B cell (primary cell): ENCODE measurements at regions not wholly inside any gene's neighbourhood (a gene's known extent, or its start where the extent isn't known, plus 50 kb on each side); places are given as distances from the start of the nearest gene placed in this dataset.

Experiments
- ATAC-seq: fragments of 200-7000 bp; cut with Tn5 transposase; one replicate; pipeline ENCODE4 v1.10.0; 2021; ENCODE audit warnings: low read depth, mild to moderate bottlenecking, moderate number of reproducible peaks, moderate library complexity
- CTCF ChIA-PET: fragments of 350-600 bp; sonication (Branson Sonifier 250); formaldehyde crosslinking; loops from one replicate; lab custom pipeline; 2021; ENCODE audit warnings: antibody characterized with exemption, inconsistent platforms; lab: Charles Lee
- POLR2A ChIA-PET: fragments of 350-600 bp; sonication (Branson Sonifier 250); formaldehyde crosslinking; loops from one replicate; lab custom pipeline; 2021; ENCODE audit warnings: antibody characterized with exemption; lab: Charles Lee
- DNase-seq: peaks from one replicate; pipeline ENCODE4 v3.0.0; 2013
- H2AFZ ChIP-seq: 2 replicates; pipeline ENCODE4 v1.6.1; 2012; ENCODE audit warnings: mild to moderate bottlenecking, low read depth, low read length; ENCODE audit not compliant: insufficient read depth, poor library complexity, severe bottlenecking
- H3K27ac ChIP-seq, 2 donors: 1 replicate in 1 of 2; 2 replicates in 1 of 2; pipeline ENCODE4 v1.5.1; 2012 to 2013; ENCODE audit warnings: low read length in 2 of 2, mild to moderate bottlenecking in 2 of 2, moderate library complexity in 1 of 2
- H3K27me3 ChIP-seq, 4 experiments: fragments of 200-600 bp in 1 of 4; sonication (generic) in 1 of 4; replicated peaks in 1 of 4; 1 replicate in 2 of 4; 2 replicates in 2 of 4; pipeline versions ENCODE4 v1.6.1 to v1.7.0; 2013 to 2016; ENCODE audit warnings: low read length in 3 of 4, mild to moderate bottlenecking in 2 of 4, mixed read lengths in 1 of 4, moderate library complexity in 1 of 4; ENCODE audit not compliant: insufficient read depth in 4 of 4, control insufficient read depth in 3 of 4; ENCODE audit errors: control extremely low read depth in 1 of 4
- H3K36me3 ChIP-seq, 2 experiments: replicated peaks in 1 of 2; 1 replicate in 1 of 2; 2 replicates in 1 of 2; pipeline versions ENCODE4 v1.6.1 to v1.7.1; 2013; ENCODE audit warnings: low read length in 1 of 2; ENCODE audit not compliant: insufficient read depth in 2 of 2, control insufficient read depth in 1 of 2; ENCODE audit errors: control extremely low read depth in 1 of 2, extremely low read depth in 1 of 2
- H3K4me1 ChIP-seq, 2 donors: fragments of 200-600 bp in 1 of 2; sonication (generic) in 1 of 2; 1 replicate in 1 of 2; 2 replicates in 1 of 2; pipeline versions ENCODE4 v1.5.1 to v1.6.1; 2013 to 2017; ENCODE audit warnings: low read length in 2 of 2; ENCODE audit not compliant: control insufficient read depth in 2 of 2, insufficient read depth in 2 of 2
- H3K4me2 ChIP-seq: replicated peaks from 2 replicates; pipeline ENCODE3; 2012; ENCODE audit warnings: mild to moderate bottlenecking, low read depth, low read length; ENCODE audit not compliant: poor library complexity, severe bottlenecking
- H3K4me3 ChIP-seq, 5 experiments: fragments of 200-600 bp in 1 of 5; sonication (generic) in 1 of 5; 1 replicate in 3 of 5; 2 replicates in 2 of 5; pipeline versions ENCODE4 v1.5.1 to v1.7.0; 2011 to 2016; ENCODE audit warnings: low read length in 4 of 5, mild to moderate bottlenecking in 4 of 5, low read depth in 2 of 5, control low read depth in 1 of 5, moderate library complexity in 1 of 5; ENCODE audit not compliant: insufficient read depth in 1 of 5; ENCODE audit errors: control extremely low read depth in 1 of 5, extremely low read depth in 1 of 5
- H3K79me2 ChIP-seq: fragments of 200-600 bp; sonication (generic); one replicate; pipeline ENCODE4 v1.6.0; 2016; ENCODE audit warnings: low read length; ENCODE audit not compliant: control insufficient read depth, insufficient read depth
- H3K9ac ChIP-seq: fragments of 200-600 bp; sonication (generic); 2 replicates; pipeline ENCODE4 v1.6.1; 2017; ENCODE audit warnings: mild to moderate bottlenecking, low read length, moderate library complexity
- H3K9me3 ChIP-seq, 3 donors: one replicate each; pipeline versions ENCODE4 v1.6.1 to v1.7.1; 2013; ENCODE audit warnings: low read length in 2 of 3; ENCODE audit not compliant: control insufficient read depth in 2 of 3, insufficient read depth in 1 of 3; ENCODE audit errors: control extremely low read depth in 1 of 3
- H4K20me1 ChIP-seq: 2 replicates; pipeline ENCODE4 v1.6.0; 2012; ENCODE audit warnings: mild to moderate bottlenecking, low read length; ENCODE audit not compliant: insufficient read depth, control insufficient read depth, poor library complexity, severe bottlenecking
- H3K27ac Mint-ChIP-seq: one replicate; pipeline ENCODE4 v1.8.0; 2021; ENCODE audit warnings: mixed read lengths
- H3K27me3 Mint-ChIP-seq: one replicate; pipeline ENCODE4 v1.8.0; 2021; ENCODE audit warnings: mixed read lengths
- H3K4me1 Mint-ChIP-seq: one replicate; pipeline ENCODE4 v1.8.0; 2021; ENCODE audit warnings: mixed read lengths
- H3K4me3 Mint-ChIP-seq: one replicate; pipeline ENCODE4 v1.8.0; 2021; ENCODE audit warnings: mixed read lengths
- H3K9me3 Mint-ChIP-seq: one replicate; pipeline ENCODE4 v1.8.0; 2022; ENCODE audit warnings: mixed read lengths; ENCODE audit not compliant: insufficient read depth
- CTCF ChIP-seq: fragments of 200-600 bp; IDR thresholded peaks from one replicate; pipeline ENCODE4 v1.8.0; 2022; ENCODE audit warnings: antibody characterized with exemption, mild to moderate bottlenecking
- EZH2 ChIP-seq: IDR thresholded peaks from 2 replicates; pipeline ENCODE4 v1.6.1; 2012; ENCODE audit warnings: borderline replicate concordance, low read depth, mild to moderate bottlenecking, moderate library complexity, low read length; ENCODE audit not compliant: insufficient read depth, poor library complexity, severe bottlenecking
- WGBS: methylation state at CpG from one replicate; pipeline ENCODE4 v1.1.5; 2013; ENCODE audit warnings: missing lambda C conversion rate; ENCODE audit not compliant: insufficient coverage; 5-methylcytosine and 5-hydroxymethylcytosine counted together
- intact Hi-C: fragments of 100-400 bp; cut with micrococcal nuclease; formaldehyde crosslinking; loops from one replicate; pipeline ENCODE4 v1.10.0; 2022

GRCh38 chrX:39643550-39643949 lies 454.2 kb downstream of the BCOR start:
- H3K4me2 ChIP-seq: no peak overlapping the region
- H3K27me3 Mint-ChIP-seq: peaks cover 11% of the 10 kb centered on the region
- no peaks in the 10 kb centered on the region for H3K9me3 ChIP-seq
- no peak overlapping the region for H3K4me3 Mint-ChIP-seq
- no peaks in the 10 kb centered on the region for H4K20me1 ChIP-seq
- peaks cover 2% of the 10 kb centered on the region for H3K9me3 Mint-ChIP-seq
- H3K27ac Mint-ChIP-seq: no peak overlapping the region
- no CpG with 5 or more reads among the region's 3 CpGs for WGBS
- no peaks in the 10 kb centered on the region for H3K27me3 ChIP-seq
- no peaks in the 10 kb centered on the region for H3K4me1 Mint-ChIP-seq
- ChIA-PET POLR2A (no interaction called here), CTCF (no interaction called here)
- no peak overlapping the region for H2AFZ ChIP-seq
- TF ChIP-seq EZH2 (no peak), CTCF (no peak)
- H3K79me2 ChIP-seq: no peaks in the 10 kb centered on the region
- DNase-seq: no peak
- no peak overlapping the region for H3K4me3 ChIP-seq
- H3K36me3 ChIP-seq: no peaks in the 10 kb centered on the region
- intact Hi-C loops: no loop called here
- no peak overlapping the region for H3K27ac ChIP-seq
- no peak overlapping the region for H3K9ac ChIP-seq
- ATAC-seq: no peak
- H3K4me1 ChIP-seq: no peaks in the 10 kb centered on the region

GRCh38 chrX:39645178-39645895 lies 452.4 kb downstream of the BCOR start:
- Mint-ChIP-seq H3K27me3 (peaks cover 5% of the 10 kb centered on the region), H3K27ac (no peak overlapping the region), H3K4me3 (no peak overlapping the region), H3K9me3 (peaks cover 2% of the 10 kb centered on the region), H3K4me1 (no peaks in the 10 kb centered on the region)
- Histone ChIP-seq H3K4me2 (no peak overlapping the region), H3K4me1 (no peaks in the 10 kb centered on the region), H3K27ac (no peak overlapping the region), H4K20me1 (no peaks in the 10 kb centered on the region), H3K4me3 (no peak overlapping the region), H3K36me3 (no peaks in the 10 kb centered on the region), H3K9ac (no peak overlapping the region), H3K79me2 (no peaks in the 10 kb centered on the region), H2AFZ (no peak overlapping the region), H3K9me3 (no peaks in the 10 kb centered on the region), H3K27me3 (no peaks in the 10 kb centered on the region)
- ChIA-PET POLR2A (no interaction called here), CTCF (no interaction called here)
- no peak for TF ChIP-seq EZH2
- TF ChIP-seq CTCF: no peak
- ATAC-seq (no peak), DNase-seq (no peak)
- intact Hi-C loops: no loop called here
- WGBS: 73% methylated on average over 14 of the region's 21 CpGs
